ENCODE measurements at regions not wholly inside any gene's neighbourhood (a gene's known extent, or its start where the extent isn't known, plus 50 kb on each side); places are given as distances from the start of the nearest gene placed in this dataset.

- Histone ChIP-seq H3K4me2 (ENCODE audit: low read depth, low read length) (no peak overlapping the region), H3K4me1 (ENCODE audit: control insufficient read depth, insufficient read depth, low read length) (no peaks in the 10 kb centered on the region)
- dilution Hi-C loops (cut with HindIII; ENCODE audit: low sequenced_read_pairs, unreplicated experiment): no loop called here
Observed at GRCh38 chr11:80414181-80415165, 973.6 kb upstream of the TENM4 start.

More at GRCh38 chr11:80414181-80415165, 973.6 kb upstream of the TENM4 start:
- in situ Hi-C loops (cut with MboI; ENCODE audit: low sequenced_read_pairs): no loop called here
- no peak overlapping the region for H2BK20ac ChIP-seq (ENCODE audit: low read depth, low read length)
- no peak overlapping the region for H3K14ac ChIP-seq (replicated peaks; ENCODE audit: low read depth, low read length)
- no peaks in the 10 kb centered on the region for H3K27me3 ChIP-seq (ENCODE audit: control insufficient read depth, insufficient read depth, low read length)
- intact Hi-C loops (cut with micrococcal nuclease): no loop called here
- no peak for TF ChIP-seq RFX5 (IDR thresholded peaks at IDR 0.05; ENCODE audit: low read depth, low read length)
- no peak for TF ChIP-seq MAFK (IDR thresholded peaks at IDR 0.05; ENCODE audit: low read depth, low read length)
- no peak for TF ChIP-seq POLR2A (IDR thresholded peaks at IDR 0.05; ENCODE audit: low read depth, low read length)
- TF ChIP-seq SMC3 (IDR thresholded peaks at IDR 0.05; ENCODE audit: low read depth, low read length): no peak
- no peak for TF ChIP-seq MAZ (IDR thresholded peaks at IDR 0.05; ENCODE audit: borderline replicate concordance, low read depth, low read length)
- TF ChIP-seq, protein P1, sequence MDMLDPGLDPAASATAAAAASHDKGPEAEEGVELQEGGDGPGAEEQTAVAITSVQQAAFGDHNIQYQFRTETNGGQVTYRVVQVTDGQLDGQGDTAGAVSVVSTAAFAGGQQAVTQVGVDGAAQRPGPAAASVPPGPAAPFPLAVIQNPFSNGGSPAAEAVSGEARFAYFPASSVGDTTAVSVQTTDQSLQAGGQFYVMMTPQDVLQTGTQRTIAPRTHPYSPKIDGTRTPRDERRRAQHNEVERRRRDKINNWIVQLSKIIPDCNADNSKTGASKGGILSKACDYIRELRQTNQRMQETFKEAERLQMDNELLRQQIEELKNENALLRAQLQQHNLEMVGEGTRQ (IDR thresholded peaks at IDR 0.05; ENCODE audit: low read depth, low read length): no peak
- TF ChIP-seq BHLHE40 (IDR thresholded peaks at IDR 0.05; ENCODE audit: low read depth, low read length): no peak
- TF ChIP-seq RCOR1 (IDR thresholded peaks at IDR 0.05; ENCODE audit: insufficient replicate concordance, low read length): no peak
- TF ChIP-seq, protein P2, sequence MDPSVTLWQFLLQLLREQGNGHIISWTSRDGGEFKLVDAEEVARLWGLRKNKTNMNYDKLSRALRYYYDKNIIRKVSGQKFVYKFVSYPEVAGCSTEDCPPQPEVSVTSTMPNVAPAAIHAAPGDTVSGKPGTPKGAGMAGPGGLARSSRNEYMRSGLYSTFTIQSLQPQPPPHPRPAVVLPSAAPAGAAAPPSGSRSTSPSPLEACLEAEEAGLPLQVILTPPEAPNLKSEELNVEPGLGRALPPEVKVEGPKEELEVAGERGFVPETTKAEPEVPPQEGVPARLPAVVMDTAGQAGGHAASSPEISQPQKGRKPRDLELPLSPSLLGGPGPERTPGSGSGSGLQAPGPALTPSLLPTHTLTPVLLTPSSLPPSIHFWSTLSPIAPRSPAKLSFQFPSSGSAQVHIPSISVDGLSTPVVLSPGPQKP (IDR thresholded peaks at IDR 0.05; ENCODE audit: borderline replicate concordance, low read depth, low read length): no peak
- no peak for TF ChIP-seq FOS (IDR thresholded peaks at IDR 0.05; ENCODE audit: low read depth, low read length)
- no peak for TF ChIP-seq CHD1 (IDR thresholded peaks at IDR 0.05; ENCODE audit: low read depth, low read length)
- TF ChIP-seq, protein P3, sequence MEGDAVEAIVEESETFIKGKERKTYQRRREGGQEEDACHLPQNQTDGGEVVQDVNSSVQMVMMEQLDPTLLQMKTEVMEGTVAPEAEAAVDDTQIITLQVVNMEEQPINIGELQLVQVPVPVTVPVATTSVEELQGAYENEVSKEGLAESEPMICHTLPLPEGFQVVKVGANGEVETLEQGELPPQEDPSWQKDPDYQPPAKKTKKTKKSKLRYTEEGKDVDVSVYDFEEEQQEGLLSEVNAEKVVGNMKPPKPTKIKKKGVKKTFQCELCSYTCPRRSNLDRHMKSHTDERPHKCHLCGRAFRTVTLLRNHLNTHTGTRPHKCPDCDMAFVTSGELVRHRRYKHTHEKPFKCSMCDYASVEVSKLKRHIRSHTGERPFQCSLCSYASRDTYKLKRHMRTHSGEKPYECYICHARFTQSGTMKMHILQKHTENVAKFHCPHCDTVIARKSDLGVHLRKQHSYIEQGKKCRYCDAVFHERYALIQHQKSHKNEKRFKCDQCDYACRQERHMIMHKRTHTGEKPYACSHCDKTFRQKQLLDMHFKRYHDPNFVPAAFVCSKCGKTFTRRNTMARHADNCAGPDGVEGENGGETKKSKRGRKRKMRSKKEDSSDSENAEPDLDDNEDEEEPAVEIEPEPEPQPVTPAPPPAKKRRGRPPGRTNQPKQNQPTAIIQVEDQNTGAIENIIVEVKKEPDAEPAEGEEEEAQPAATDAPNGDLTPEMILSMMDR (conservative IDR thresholded peaks at IDR 0.05; ENCODE audit: low read depth, low read length): no peak
- TF ChIP-seq RAD21 (IDR thresholded peaks at IDR 0.05; ENCODE audit: low read length): no peak
- no CpG with 5 or more reads among the region's 7 CpGs for WGBS, 2 experiments (ENCODE audit: extremely low coverage in 2 of 2, insufficient read length in 1 of 2)
- no peak overlapping the region for H3K4ac ChIP-seq (ENCODE audit: low read depth, low read length)
- ChIA-PET CTCF (no interaction called here), POLR2A (ENCODE audit: unreplicated experiment) (no interaction called here)
- H2AK9ac ChIP-seq (replicated peaks; ENCODE audit: low read depth, low read length, poor library complexity): no peak overlapping the region
- no peak overlapping the region for H2BK120ac ChIP-seq (ENCODE audit: low read depth, low read length)
- H2AFZ ChIP-seq (replicated peaks; ENCODE audit: low read length, poor library complexity): no peak overlapping the region
- H3K9ac ChIP-seq (ENCODE audit: low read depth, low read length): no peak overlapping the region
- H2BK15ac ChIP-seq (ENCODE audit: low read depth, low read length): no peak overlapping the region
- DNase-seq: no peak
- ATAC-seq (ENCODE audit: low read depth): no peak
- H4K5ac ChIP-seq (ENCODE audit: low read depth, low read length): no peak overlapping the region
- H2AK5ac ChIP-seq (ENCODE audit: low read depth, low read length): no peak overlapping the region
- H3K27ac ChIP-seq (ENCODE audit: insufficient read depth, low read length): no peak overlapping the region
- no peaks in the 10 kb centered on the region for H3K79me1 ChIP-seq (ENCODE audit: low read depth in 1 of 2, low read length in 2 of 2)
- no peak overlapping the region for H2BK5ac ChIP-seq (ENCODE audit: low read depth, low read length, poor library complexity, severe bottlenecking)
- H4K91ac ChIP-seq (ENCODE audit: insufficient read depth, low read depth, low read length): no peak overlapping the region
- H4K8ac ChIP-seq (ENCODE audit: low read depth in 2 of 2, low read length in 2 of 2): no peak overlapping the region
- H3K23ac ChIP-seq (ENCODE audit: low read depth, low read length): no peak overlapping the region
- no peak overlapping the region for H3K18ac ChIP-seq (ENCODE audit: low read depth, low read length)
- H3K9me1 ChIP-seq (ENCODE audit: insufficient read depth, low read length): no peaks in the 10 kb centered on the region
- H4K20me1 ChIP-seq (ENCODE audit: insufficient read depth, low read length): no peaks in the 10 kb centered on the region
- no peaks in the 10 kb centered on the region for H3K36me3 ChIP-seq (ENCODE audit: control insufficient read depth, insufficient read depth, low read length)
- no peak overlapping the region for H3K56ac ChIP-seq (ENCODE audit: extremely low read depth, insufficient read depth, low read length)
- BruUV-seq (replicated peaks): no TSS peak
- H3K9me3 ChIP-seq (ENCODE audit: control insufficient read depth, insufficient read depth, low read length): no peaks in the 10 kb centered on the region
- no peak overlapping the region for H3K4me3 ChIP-seq (ENCODE audit: insufficient read depth, low read depth, low read length)
